Peyer's patch (tissue), 4 donors: ENCODE measurements at regions not wholly inside any gene's neighbourhood (a gene's known extent, or its start where the extent isn't known, plus 50 kb on each side); places are given as distances from the start of the nearest gene placed in this dataset.

Experiments
- DNase-seq, 3 donors: peaks; one replicate each; pipeline ENCODE4 v3.0.0-alpha.2; 2017 to 2019
- H3K27ac ChIP-seq, 4 donors: fragments of 200-600 bp; sonication (generic); one replicate each; pipeline ENCODE4 v1.5.1; 2016 to 2019
- H3K27me3 ChIP-seq, 2 donors: fragments of 200-600 bp; sonication (generic); one replicate each; pipeline ENCODE4 v1.5.1; 2019
- H3K36me3 ChIP-seq, 3 donors: fragments of 200-600 bp; sonication (generic); one replicate each; pipeline ENCODE4 v1.5.1; 2016 to 2019
- H3K4me1 ChIP-seq, 4 donors: fragments of 200-600 bp; sonication (generic); one replicate each; pipeline ENCODE4 v1.5.1; 2016 to 2019
- H3K4me3 ChIP-seq, 4 donors: fragments of 200-600 bp; sonication (generic); 1 replicate in 3 of 4; 2 replicates in 1 of 4; pipeline ENCODE4 v1.5.1; 2016 to 2019; ENCODE audit warnings: mild to moderate bottlenecking in 1 of 4
- H3K9me3 ChIP-seq, 4 donors: fragments of 200-600 bp; sonication (generic); one replicate each; pipeline ENCODE4 v1.5.1; 2016 to 2019; ENCODE audit warnings: mild to moderate bottlenecking in 1 of 4
- POLR2A ChIP-seq, 2 donors: fragments of 450-650 bp; IDR thresholded peaks; one replicate each; pipeline ENCODE4 v1.5.1; 2017; ENCODE audit warnings: antibody characterized with exemption in 2 of 2, mild to moderate bottlenecking in 2 of 2, moderate library complexity in 2 of 2
- TF ChIP-seq, protein P1 (sequence below), 6 experiments: fragments of 450-650 bp in 4 of 6; fragments of 200-600 bp in 2 of 6; sonication (generic) in 1 of 6; IDR thresholded peaks; one replicate each; pipeline ENCODE4 v1.5.1; 2017 to 2019; ENCODE audit warnings: antibody characterized with exemption in 6 of 6, mild to moderate bottlenecking in 3 of 6, moderate library complexity in 1 of 6

GRCh38 chr5:86320266-86320665 is 297.5 kb upstream of the COX7C start:
- no peaks in the 10 kb centered on the region for H3K4me1 ChIP-seq
- H3K4me3 ChIP-seq = no peak overlapping the region
- TF ChIP-seq, protein P1, sequence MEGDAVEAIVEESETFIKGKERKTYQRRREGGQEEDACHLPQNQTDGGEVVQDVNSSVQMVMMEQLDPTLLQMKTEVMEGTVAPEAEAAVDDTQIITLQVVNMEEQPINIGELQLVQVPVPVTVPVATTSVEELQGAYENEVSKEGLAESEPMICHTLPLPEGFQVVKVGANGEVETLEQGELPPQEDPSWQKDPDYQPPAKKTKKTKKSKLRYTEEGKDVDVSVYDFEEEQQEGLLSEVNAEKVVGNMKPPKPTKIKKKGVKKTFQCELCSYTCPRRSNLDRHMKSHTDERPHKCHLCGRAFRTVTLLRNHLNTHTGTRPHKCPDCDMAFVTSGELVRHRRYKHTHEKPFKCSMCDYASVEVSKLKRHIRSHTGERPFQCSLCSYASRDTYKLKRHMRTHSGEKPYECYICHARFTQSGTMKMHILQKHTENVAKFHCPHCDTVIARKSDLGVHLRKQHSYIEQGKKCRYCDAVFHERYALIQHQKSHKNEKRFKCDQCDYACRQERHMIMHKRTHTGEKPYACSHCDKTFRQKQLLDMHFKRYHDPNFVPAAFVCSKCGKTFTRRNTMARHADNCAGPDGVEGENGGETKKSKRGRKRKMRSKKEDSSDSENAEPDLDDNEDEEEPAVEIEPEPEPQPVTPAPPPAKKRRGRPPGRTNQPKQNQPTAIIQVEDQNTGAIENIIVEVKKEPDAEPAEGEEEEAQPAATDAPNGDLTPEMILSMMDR (IDR thresholded peaks at IDR 0.05) = no peak
- no peak for TF ChIP-seq POLR2A (IDR thresholded peaks at IDR 0.05)
- no peaks in the 10 kb centered on the region for H3K27me3 ChIP-seq
- no peak for DNase-seq
- no peak overlapping the region for H3K27ac ChIP-seq
- no peaks in the 10 kb centered on the region for H3K36me3 ChIP-seq
- H3K9me3 ChIP-seq = no peaks in the 10 kb centered on the region

GRCh38 chr5:86329318-86329717 is 288.4 kb upstream of the COX7C start:
- H3K27me3 ChIP-seq = no peaks in the 10 kb centered on the region
- TF ChIP-seq, protein P1 (IDR thresholded peaks at IDR 0.05) = no peak
- TF ChIP-seq POLR2A (IDR thresholded peaks at IDR 0.05) = no peak
- H3K27ac ChIP-seq = no peak overlapping the region
- H3K4me1 ChIP-seq = no peaks in the 10 kb centered on the region
- no peaks in the 10 kb centered on the region for H3K9me3 ChIP-seq
- DNase-seq = no peak
- no peaks in the 10 kb centered on the region for H3K36me3 ChIP-seq
- no peak overlapping the region for H3K4me3 ChIP-seq

GRCh38 chr5:86330736-86331135 is 287.0 kb upstream of the COX7C start:
- Histone ChIP-seq H3K4me1 (no peaks in the 10 kb centered on the region), H3K9me3 (no peaks in the 10 kb centered on the region), H3K4me3 (no peak overlapping the region), H3K36me3 (no peaks in the 10 kb centered on the region), H3K27ac (no peak overlapping the region), H3K27me3 (no peaks in the 10 kb centered on the region)
- TF ChIP-seq POLR2A (IDR thresholded peaks at IDR 0.05) = no peak
- TF ChIP-seq, protein P1 (IDR thresholded peaks at IDR 0.05) = no peak
- DNase-seq = no peak

DNA sequence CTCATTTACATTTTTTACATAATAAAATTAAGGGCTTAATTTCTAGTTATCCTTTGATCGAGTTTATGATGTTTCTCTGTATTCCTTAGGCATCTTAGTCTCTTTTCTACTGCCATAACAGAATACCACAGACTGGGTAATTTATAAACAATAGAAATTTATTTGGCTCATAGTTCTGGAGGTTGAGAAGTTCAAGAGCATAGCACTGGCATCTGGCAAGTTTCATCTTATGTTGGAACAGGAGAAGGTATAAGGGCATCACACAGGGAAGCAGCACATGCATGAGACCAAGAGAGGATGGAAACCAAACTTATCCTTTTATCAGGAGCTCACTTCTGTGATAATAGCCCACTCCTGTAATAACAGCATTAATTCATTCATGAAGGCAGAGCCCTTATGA is 284.9 kb upstream of the COX7C start:
- no peak for DNase-seq
- no peaks in the 10 kb centered on the region for H3K9me3 ChIP-seq
- no peaks in the 10 kb centered on the region for H3K27me3 ChIP-seq
- no peak overlapping the region for H3K4me3 ChIP-seq
- H3K4me1 ChIP-seq = no peaks in the 10 kb centered on the region
- no peaks in the 10 kb centered on the region for H3K36me3 ChIP-seq
- no peak for TF ChIP-seq POLR2A (IDR thresholded peaks at IDR 0.05)
- no peak overlapping the region for H3K27ac ChIP-seq

GRCh38 chr5:86337667-86338460 is 279.9 kb upstream of the COX7C start:
- H3K27ac ChIP-seq = no peak overlapping the region
- no peaks in the 10 kb centered on the region for H3K27me3 ChIP-seq
- no peaks in the 10 kb centered on the region for H3K9me3 ChIP-seq
- no peaks in the 10 kb centered on the region for H3K36me3 ChIP-seq
- H3K4me1 ChIP-seq = no peaks in the 10 kb centered on the region
- TF ChIP-seq POLR2A (IDR thresholded peaks at IDR 0.05) = no peak
- TF ChIP-seq, protein P1 (IDR thresholded peaks at IDR 0.05) = no peak
- H3K4me3 ChIP-seq = no peak overlapping the region
- no peak for DNase-seq

DNA sequence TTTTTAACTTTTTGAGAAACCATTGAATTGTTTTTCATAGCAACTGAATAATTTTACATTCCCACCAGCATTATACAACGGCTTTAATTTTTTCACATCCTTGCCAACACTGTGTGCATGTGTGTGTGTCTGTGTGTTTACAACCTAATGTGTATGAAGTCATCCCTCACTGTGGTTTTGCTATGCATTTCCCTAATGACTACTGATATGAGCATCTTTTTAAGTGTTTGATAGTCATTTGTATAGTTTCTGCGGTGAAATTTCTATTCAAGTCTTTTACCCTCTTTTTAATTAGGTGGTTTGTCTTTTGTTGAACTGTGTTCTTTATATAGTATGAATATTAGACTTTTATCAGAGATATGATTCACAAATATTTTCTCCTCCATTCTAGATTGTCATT is 263.1 kb upstream of the COX7C start:
- no peak for DNase-seq
- H3K36me3 ChIP-seq = no peaks in the 10 kb centered on the region
- H3K4me3 ChIP-seq = no peak overlapping the region
- no peaks in the 10 kb centered on the region for H3K4me1 ChIP-seq
- no peaks in the 10 kb centered on the region for H3K27me3 ChIP-seq
- TF ChIP-seq POLR2A (IDR thresholded peaks at IDR 0.05) = no peak
- TF ChIP-seq, protein P1 (IDR thresholded peaks at IDR 0.05) = no peak
- H3K9me3 ChIP-seq = no peaks in the 10 kb centered on the region
- no peak overlapping the region for H3K27ac ChIP-seq
